H9 (cell line): ENCODE measurements at regions not wholly inside any gene's neighbourhood (a gene's known extent, or its start where the extent isn't known, plus 50 kb on each side); places are given as distances from the start of the nearest gene placed in this dataset.

Source experiments
- DNase-seq: peaks from one replicate; pipeline ENCODE4 v3.0.0-alpha.2; 2017
- H2AFZ ChIP-seq: one replicate; pipeline ENCODE4 v1.6.1; 2013; ENCODE audit warnings: mild to moderate bottlenecking, low read length, control low read depth, moderate library complexity
- H2AK5ac ChIP-seq: 2 replicates; pipeline ENCODE4 v1.6.1; 2013; ENCODE audit warnings: low read length, control low read depth, mixed read lengths; ENCODE audit not compliant: insufficient read length
- H2BK120ac ChIP-seq: one replicate; pipeline ENCODE4 v1.6.1; 2013; ENCODE audit warnings: low read depth, mild to moderate bottlenecking, low read length, control low read depth, inconsistent platforms; ENCODE audit not compliant: poor library complexity, severe bottlenecking
- H2BK12ac ChIP-seq: 2 replicates; pipeline ENCODE4 v1.6.1; 2013; ENCODE audit warnings: low read length, control low read depth, mixed read lengths, low read depth; ENCODE audit not compliant: insufficient read length
- H2BK15ac ChIP-seq: 2 replicates; pipeline ENCODE4 v1.6.1; 2013; ENCODE audit warnings: low read depth, low read length, control low read depth
- H2BK20ac ChIP-seq: one replicate; pipeline ENCODE4 v1.6.1; 2013; ENCODE audit warnings: low read depth, mild to moderate bottlenecking, low read length, control low read depth, inconsistent platforms; ENCODE audit not compliant: poor library complexity, severe bottlenecking
- H2BK5ac ChIP-seq: 2 replicates; pipeline ENCODE4 v1.6.1; 2013; ENCODE audit warnings: low read length, control low read depth, mixed read lengths; ENCODE audit not compliant: insufficient read length
- H3K14ac ChIP-seq: 2 replicates; pipeline ENCODE4 v1.6.1; 2013; ENCODE audit warnings: low read length, control low read depth; ENCODE audit not compliant: insufficient read depth
- H3K18ac ChIP-seq: 2 replicates; pipeline ENCODE4 v1.6.1; 2013; ENCODE audit warnings: low read depth, mild to moderate bottlenecking, mixed read lengths, low read length, control low read depth; ENCODE audit not compliant: insufficient read length
- H3K23ac ChIP-seq: 2 replicates; pipeline ENCODE4 v1.6.1; 2013; ENCODE audit warnings: low read length, control low read depth, mixed read lengths, low read depth; ENCODE audit not compliant: insufficient read length
- H3K23me2 ChIP-seq: 2 replicates; pipeline ENCODE4 v1.6.1; 2013; ENCODE audit warnings: low read depth, mild to moderate bottlenecking, mixed read lengths, low read length, control low read depth; ENCODE audit not compliant: insufficient read length, poor library complexity, severe bottlenecking
- H3K27ac ChIP-seq: 2 replicates; pipeline ENCODE4 v1.5.1; 2013; ENCODE audit warnings: low read length, control low read depth, mixed read lengths, low read depth; ENCODE audit not compliant: insufficient read length
- H3K27me3 ChIP-seq: 2 replicates; pipeline ENCODE4 v1.6.1; 2013; ENCODE audit warnings: low read length, control low read depth, inconsistent platforms; ENCODE audit not compliant: insufficient read depth
- H3K4ac ChIP-seq: 2 replicates; pipeline ENCODE4 v1.6.1; 2013; ENCODE audit warnings: low read depth, mild to moderate bottlenecking, control low read depth, inconsistent platforms, low read length, moderate library complexity
- H3K4me1 ChIP-seq: 2 replicates; pipeline ENCODE4 v1.6.1; 2013; ENCODE audit warnings: low read length, control low read depth, inconsistent platforms; ENCODE audit not compliant: insufficient read depth
- H3K4me2 ChIP-seq: 2 replicates; pipeline ENCODE4 v1.6.1; 2013; ENCODE audit warnings: low read length, control low read depth, mixed read lengths; ENCODE audit not compliant: insufficient read length, insufficient read depth
- H3K56ac ChIP-seq: 2 replicates; pipeline ENCODE4 v1.6.1; 2013; ENCODE audit warnings: low read depth, mild to moderate bottlenecking, mixed read lengths, low read length, control low read depth; ENCODE audit not compliant: insufficient read length
- H3K79me1 ChIP-seq: 2 replicates; pipeline ENCODE4 v1.6.1; 2013; ENCODE audit warnings: low read depth, mild to moderate bottlenecking, moderate library complexity, low read length, control low read depth, inconsistent platforms; ENCODE audit not compliant: insufficient read depth, poor library complexity, severe bottlenecking
- H3K79me2 ChIP-seq: 2 replicates; pipeline ENCODE4 v1.6.1; 2013; ENCODE audit warnings: low read length, control low read depth, inconsistent platforms; ENCODE audit not compliant: insufficient read depth
- H3K9ac ChIP-seq: 2 replicates; pipeline ENCODE4 v1.6.1; 2013; ENCODE audit warnings: low read length, control low read depth, mixed read lengths; ENCODE audit not compliant: insufficient read length; ENCODE audit errors: extremely low read depth
- H3K9me3 ChIP-seq: one replicate; pipeline ENCODE4 v1.6.1; 2013; ENCODE audit warnings: low read depth, low read length, inconsistent platforms; ENCODE audit not compliant: control insufficient read depth
- H3T11ph ChIP-seq: one replicate; pipeline ENCODE4 v1.6.1; 2013; ENCODE audit warnings: mild to moderate bottlenecking, low read length, control low read depth, inconsistent platforms
- H4K20me1 ChIP-seq: one replicate; pipeline ENCODE4 v1.6.1; 2013; ENCODE audit not compliant: control insufficient read depth, insufficient read length, insufficient read depth
- H4K5ac ChIP-seq: 2 replicates; pipeline ENCODE4 v1.6.1; 2013; ENCODE audit warnings: low read depth, mild to moderate bottlenecking, mixed read lengths, low read length, control low read depth; ENCODE audit not compliant: insufficient read length
- H4K8ac ChIP-seq: replicated peaks from 2 replicates; pipeline ENCODE4 v1.6.1; 2013; ENCODE audit warnings: low read length, control low read depth, mixed read lengths, low read depth; ENCODE audit not compliant: insufficient read length
- H4K91ac ChIP-seq: 2 replicates; pipeline ENCODE4 v1.6.1; 2013; ENCODE audit warnings: low read depth, mild to moderate bottlenecking, moderate library complexity, mixed read lengths, low read length, control low read depth; ENCODE audit not compliant: insufficient read length
- H3K27ac Mint-ChIP-seq, 3 experiments: 2 replicates in 2 of 3; 3 replicates in 1 of 3; pipeline ENCODE4 v1.8.0; 2020 to 2021; ENCODE audit warnings: mixed read lengths in 3 of 3, mild to moderate bottlenecking in 1 of 3, moderate library complexity in 1 of 3
- H3K27me3 Mint-ChIP-seq: 2 replicates; pipeline ENCODE4 v1.8.0; 2021; ENCODE audit warnings: low read depth, mild to moderate bottlenecking, moderate library complexity, mixed read lengths
- H3K36me3 Mint-ChIP-seq, 3 experiments: 2 replicates in 2 of 3; 3 replicates in 1 of 3; pipeline ENCODE4 v1.8.0; 2020 to 2021; ENCODE audit warnings: low read depth in 3 of 3, mixed read lengths in 3 of 3; ENCODE audit not compliant: insufficient read depth in 1 of 3
- H3K4me1 Mint-ChIP-seq, 2 experiments: 2 replicates each; pipeline ENCODE4 v1.8.0; 2020; ENCODE audit warnings: mixed read lengths in 2 of 2
- H3K4me3 Mint-ChIP-seq, 2 experiments: 2 replicates in 1 of 2; 3 replicates in 1 of 2; pipeline ENCODE4 v1.8.0; 2020 to 2021; ENCODE audit warnings: mild to moderate bottlenecking in 2 of 2, mixed read lengths in 2 of 2, moderate library complexity in 1 of 2
- H3K9me3 Mint-ChIP-seq, 2 experiments: 2 replicates in 1 of 2; 3 replicates in 1 of 2; pipeline ENCODE4 v1.8.0; 2020; ENCODE audit warnings: mild to moderate bottlenecking in 2 of 2, mixed read lengths in 2 of 2, moderate library complexity in 1 of 2
- WGBS: extraction: QIAGEN DNeasy Blood & Tissue Kit; methylation state at CpG from one replicate; pipeline ENCODE4 v1.1.7; 2013; ENCODE audit warnings: missing lambda C conversion rate, low lambda C conversion rate, mixed read lengths; ENCODE audit not compliant: insufficient read length; ENCODE audit errors: extremely low coverage; 5-methylcytosine and 5-hydroxymethylcytosine counted together
- TF ChIP-seq, protein P1 (sequence below): fragments of 200-600 bp; sonication (generic); conservative IDR thresholded peaks from 3 replicates; pipeline ENCODE4 v1.8.0; 2021; ENCODE audit warnings: antibody characterized with exemption, mild to moderate bottlenecking

DNA sequence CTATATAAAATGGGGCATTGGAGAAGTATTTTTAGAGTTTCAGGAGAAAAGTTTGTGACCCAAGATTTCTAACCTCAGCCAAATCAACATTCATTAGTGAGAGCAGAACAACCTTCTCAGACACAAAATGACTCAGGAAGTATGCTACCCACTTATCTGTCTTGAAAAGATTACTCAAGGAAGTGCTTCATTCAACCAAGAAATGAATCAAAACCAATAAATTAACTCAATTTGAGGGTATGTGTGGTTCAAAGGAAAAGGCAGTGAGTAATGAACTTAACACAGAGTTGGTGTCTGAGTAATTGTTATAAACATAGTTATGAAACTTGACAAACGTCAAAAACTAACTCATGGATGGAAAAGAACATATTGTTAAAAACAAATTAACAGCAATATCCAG lies 227.6 kb downstream of the HAO1 start:
- H3K27ac Mint-ChIP-seq, result no peak overlapping the region
- Histone ChIP-seq H3K27me3 (no peaks in the 10 kb centered on the region), H4K91ac (no peak overlapping the region), H3K56ac (no peak overlapping the region), H3K23me2 (no peaks in the 10 kb centered on the region), H3K4me1 (no peaks in the 10 kb centered on the region), H2BK5ac (no peak overlapping the region), H3K79me2 (no peaks in the 10 kb centered on the region), H2BK12ac (no peak overlapping the region), H4K5ac (no peak overlapping the region), H3K18ac (no peak overlapping the region), H3T11ph (no peak overlapping the region), H2AK5ac (no peak overlapping the region), H3K4me2 (no peak overlapping the region), H3K14ac (no peak overlapping the region), H3K23ac (no peak overlapping the region), H3K79me1 (no peaks in the 10 kb centered on the region), H2BK20ac (no peak overlapping the region), H3K27ac (no peak overlapping the region), H2BK120ac (no peak overlapping the region), H3K9me3 (no peaks in the 10 kb centered on the region), H3K9ac (no peak overlapping the region), H3K4ac (no peak overlapping the region), H4K20me1 (no peaks in the 10 kb centered on the region), H2AFZ (no peak overlapping the region), H2BK15ac (no peak overlapping the region), H4K8ac (no peak overlapping the region)
- H3K9me3 Mint-ChIP-seq, result no peaks in the 10 kb centered on the region
- H3K4me3 Mint-ChIP-seq, result no peak overlapping the region
- no peaks in the 10 kb centered on the region for H3K4me1 Mint-ChIP-seq
- WGBS, result no CpG with 5 or more reads among the region's 1 CpG
- no peak for DNase-seq
- no peaks in the 10 kb centered on the region for H3K27me3 Mint-ChIP-seq
- no peaks in the 10 kb centered on the region for H3K36me3 Mint-ChIP-seq
- TF ChIP-seq, protein P1, sequence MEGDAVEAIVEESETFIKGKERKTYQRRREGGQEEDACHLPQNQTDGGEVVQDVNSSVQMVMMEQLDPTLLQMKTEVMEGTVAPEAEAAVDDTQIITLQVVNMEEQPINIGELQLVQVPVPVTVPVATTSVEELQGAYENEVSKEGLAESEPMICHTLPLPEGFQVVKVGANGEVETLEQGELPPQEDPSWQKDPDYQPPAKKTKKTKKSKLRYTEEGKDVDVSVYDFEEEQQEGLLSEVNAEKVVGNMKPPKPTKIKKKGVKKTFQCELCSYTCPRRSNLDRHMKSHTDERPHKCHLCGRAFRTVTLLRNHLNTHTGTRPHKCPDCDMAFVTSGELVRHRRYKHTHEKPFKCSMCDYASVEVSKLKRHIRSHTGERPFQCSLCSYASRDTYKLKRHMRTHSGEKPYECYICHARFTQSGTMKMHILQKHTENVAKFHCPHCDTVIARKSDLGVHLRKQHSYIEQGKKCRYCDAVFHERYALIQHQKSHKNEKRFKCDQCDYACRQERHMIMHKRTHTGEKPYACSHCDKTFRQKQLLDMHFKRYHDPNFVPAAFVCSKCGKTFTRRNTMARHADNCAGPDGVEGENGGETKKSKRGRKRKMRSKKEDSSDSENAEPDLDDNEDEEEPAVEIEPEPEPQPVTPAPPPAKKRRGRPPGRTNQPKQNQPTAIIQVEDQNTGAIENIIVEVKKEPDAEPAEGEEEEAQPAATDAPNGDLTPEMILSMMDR, result no peak
